Activated CD8-positive, alpha-beta T cell treated with anti-CD3 and anti-CD28 coated beads, Interleukin-2, amount 10 ng/mL, durations not matched to agents 7 days and 5 days (primary cell): ENCODE measurements at regions not wholly inside any gene's neighbourhood (a gene's known extent, or its start where the extent isn't known, plus 50 kb on each side); places are given as distances from the start of the nearest gene placed in this dataset.

ENCODE experiments used
- ATAC-seq: fragments of 150-1000 bp; cut with Tn5 transposase; one replicate; pipeline ENCODE4 v1.10.0; 2021; ENCODE audit warnings: moderate library complexity
- CTCF ChIA-PET: fragments of 350-600 bp; sonication (Branson Sonifier 250); formaldehyde crosslinking; loops from one replicate; lab custom pipeline; 2021; ENCODE audit warnings: antibody characterized with exemption; lab: Charles Lee
- POLR2A ChIA-PET: fragments of 350-600 bp; sonication (Branson Sonifier 250); formaldehyde crosslinking; loops from one replicate; lab custom pipeline; 2021; ENCODE audit warnings: antibody characterized with exemption; lab: Charles Lee
- DNase-seq: peaks from one replicate; pipeline ENCODE4 v3.0.0-alpha.2; 2020
- H3K27ac Mint-ChIP-seq: one replicate; pipeline ENCODE4 v1.8.0; 2021; ENCODE audit warnings: mild to moderate bottlenecking, mixed read lengths
- H3K27me3 Mint-ChIP-seq: one replicate; pipeline ENCODE4 v1.8.0; 2021; ENCODE audit warnings: low read depth, mixed read lengths
- H3K36me3 Mint-ChIP-seq: one replicate; pipeline ENCODE4 v1.8.0; 2021; ENCODE audit warnings: low read depth, mixed read lengths
- H3K4me1 Mint-ChIP-seq: one replicate; pipeline ENCODE4 v1.8.0; 2021; ENCODE audit warnings: low read depth, mixed read lengths
- H3K4me3 Mint-ChIP-seq: one replicate; pipeline ENCODE4 v1.8.0; 2021; ENCODE audit warnings: mild to moderate bottlenecking, mixed read lengths
- H3K9me3 Mint-ChIP-seq: one replicate; pipeline ENCODE4 v1.8.0; 2022; ENCODE audit warnings: mixed read lengths; ENCODE audit not compliant: insufficient read depth

- Mint-ChIP-seq H3K4me1 (no peaks in the 10 kb centered on the region), H3K9me3 (no peaks in the 10 kb centered on the region), H3K36me3 (no peaks in the 10 kb centered on the region), H3K4me3 (no peak overlapping the region), H3K27ac (no peak overlapping the region), H3K27me3 (no peaks in the 10 kb centered on the region)
- CTCF ChIA-PET, result no interaction called here
- DNase-seq, result no peak
- POLR2A ChIA-PET, result no interaction called here
- no peak for ATAC-seq
These were observed 125.3 kb downstream of the BUD13 start for GRCh38 chr11:116647305-116648080.

GRCh38 chr11:116646191-116646590 is 126.6 kb downstream of the BUD13 start:
- Mint-ChIP-seq H3K4me1 (no peaks in the 10 kb centered on the region), H3K9me3 (no peaks in the 10 kb centered on the region), H3K27ac (no peak overlapping the region), H3K27me3 (no peaks in the 10 kb centered on the region), H3K4me3 (no peak overlapping the region), H3K36me3 (no peaks in the 10 kb centered on the region)
- ATAC-seq, result no peak
- ChIA-PET CTCF (no interaction called here), POLR2A (no interaction called here)
- DNase-seq, result no peak

GRCh38 chr11:116644941-116645305 is 127.9 kb downstream of the BUD13 start:
- CTCF ChIA-PET, result no interaction called here

GRCh38 chr11:116644201-116644940 is 128.4 kb downstream of the BUD13 start:
- no peak overlapping the region for H3K4me3 Mint-ChIP-seq
- CTCF ChIA-PET, result no interaction called here
- POLR2A ChIA-PET, result no interaction called here
- H3K36me3 Mint-ChIP-seq, result no peaks in the 10 kb centered on the region
- no peak overlapping the region for H3K27ac Mint-ChIP-seq
- ATAC-seq, result no peak
- H3K4me1 Mint-ChIP-seq, result no peaks in the 10 kb centered on the region
- H3K27me3 Mint-ChIP-seq, result no peaks in the 10 kb centered on the region
- DNase-seq, result peak; percentile 17
- H3K9me3 Mint-ChIP-seq, result no peaks in the 10 kb centered on the region

More at GRCh38 chr11:116644941-116645305, 127.9 kb downstream of the BUD13 start:
- H3K9me3 Mint-ChIP-seq, result no peaks in the 10 kb centered on the region
- no peaks in the 10 kb centered on the region for H3K27me3 Mint-ChIP-seq
- DNase-seq (peak; percentile 13), ATAC-seq (no peak)
- H3K4me3 Mint-ChIP-seq, result no peak overlapping the region
- no peaks in the 10 kb centered on the region for H3K4me1 Mint-ChIP-seq
- H3K27ac Mint-ChIP-seq, result no peak overlapping the region
- POLR2A ChIA-PET, result no interaction called here
- H3K36me3 Mint-ChIP-seq, result no peaks in the 10 kb centered on the region

- no peak for ATAC-seq
These were observed 129.3 kb downstream of the BUD13 start for GRCh38 chr11:116643521-116643920.

GRCh38 chr11:116642902-116643301 is 129.9 kb downstream of the BUD13 start:
- no peaks in the 10 kb centered on the region for H3K9me3 Mint-ChIP-seq
- no peaks in the 10 kb centered on the region for H3K27me3 Mint-ChIP-seq
- no peak for ATAC-seq
- H3K4me1 Mint-ChIP-seq, result no peaks in the 10 kb centered on the region
- H3K4me3 Mint-ChIP-seq, result no peak overlapping the region
- ChIA-PET POLR2A (no interaction called here), CTCF (no interaction called here)
- H3K36me3 Mint-ChIP-seq, result no peaks in the 10 kb centered on the region
- H3K27ac Mint-ChIP-seq, result no peak overlapping the region
- DNase-seq, result peak; percentile 11

More at GRCh38 chr11:116643521-116643920, 129.3 kb downstream of the BUD13 start:
- POLR2A ChIA-PET, result no interaction called here
- no peak overlapping the region for H3K27ac Mint-ChIP-seq
- H3K4me3 Mint-ChIP-seq, result no peak overlapping the region
- CTCF ChIA-PET, result no interaction called here
- DNase-seq, result peak; percentile 4
- H3K36me3 Mint-ChIP-seq, result no peaks in the 10 kb centered on the region
- no peaks in the 10 kb centered on the region for H3K4me1 Mint-ChIP-seq
- no peaks in the 10 kb centered on the region for H3K27me3 Mint-ChIP-seq
- no peaks in the 10 kb centered on the region for H3K9me3 Mint-ChIP-seq

- DNase-seq, result no peak
- H3K9me3 Mint-ChIP-seq, result no peaks in the 10 kb centered on the region
- no peaks in the 10 kb centered on the region for H3K4me1 Mint-ChIP-seq
- POLR2A ChIA-PET, result no interaction called here
- H3K27ac Mint-ChIP-seq, result no peak overlapping the region
- H3K4me3 Mint-ChIP-seq, result no peak overlapping the region
- no peaks in the 10 kb centered on the region for H3K36me3 Mint-ChIP-seq
- no peak for ATAC-seq
- no peaks in the 10 kb centered on the region for H3K27me3 Mint-ChIP-seq
- CTCF ChIA-PET, result interaction anchor here (1.8 kb wide), 1 partner anchor 16 kb away, joined by 4 read pairs; no protein-coding TSS in a partner anchor
These were observed 130.3 kb downstream of the BUD13 start for GRCh38 chr11:116642481-116642880.

GRCh38 chr11:116641561-116642045 is 131.2 kb downstream of the BUD13 start:
- H3K27me3 Mint-ChIP-seq, result no peaks in the 10 kb centered on the region
- no peak overlapping the region for H3K4me3 Mint-ChIP-seq
- H3K4me1 Mint-ChIP-seq, result no peaks in the 10 kb centered on the region
- DNase-seq (peak; percentile 46), ATAC-seq (peak; percentile 68)
- ChIA-PET CTCF (interaction anchor here (1.2 to 1.8 kb wide), 2 partner anchors 15 to 128 kb away, joined by 4 read pairs; no protein-coding TSS in a partner anchor), POLR2A (no interaction called here)
- no peak overlapping the region for H3K27ac Mint-ChIP-seq
- H3K9me3 Mint-ChIP-seq, result no peaks in the 10 kb centered on the region
- H3K36me3 Mint-ChIP-seq, result no peaks in the 10 kb centered on the region

GRCh38 chr11:116640641-116641402 is 132.0 kb downstream of the BUD13 start:
- Mint-ChIP-seq H3K4me1 (no peaks in the 10 kb centered on the region), H3K27ac (no peak overlapping the region), H3K36me3 (no peaks in the 10 kb centered on the region), H3K4me3 (no peak overlapping the region), H3K27me3 (no peaks in the 10 kb centered on the region), H3K9me3 (no peaks in the 10 kb centered on the region)
- no peak for ATAC-seq
- peak; percentile 5 for DNase-seq
- POLR2A ChIA-PET, result no interaction called here
- CTCF ChIA-PET, result interaction anchor here (1.2 to 1.8 kb wide), 2 partner anchors 14 to 127 kb away, joined by 4 read pairs; no protein-coding TSS in a partner anchor

GRCh38 chr11:116638463-116638862 is 134.3 kb downstream of the BUD13 start:
- DNase-seq, result no peak
- no peak for ATAC-seq
- Mint-ChIP-seq H3K4me1 (no peaks in the 10 kb centered on the region), H3K36me3 (no peaks in the 10 kb centered on the region), H3K27ac (no peak overlapping the region), H3K27me3 (no peaks in the 10 kb centered on the region), H3K9me3 (no peaks in the 10 kb centered on the region), H3K4me3 (no peak overlapping the region)
- POLR2A ChIA-PET, result no interaction called here
- CTCF ChIA-PET, result no interaction called here

- no peaks in the 10 kb centered on the region for H3K36me3 Mint-ChIP-seq
- H3K27ac Mint-ChIP-seq, result no peak overlapping the region
- no peak overlapping the region for H3K4me3 Mint-ChIP-seq
- no peaks in the 10 kb centered on the region for H3K4me1 Mint-ChIP-seq
- ATAC-seq (no peak), DNase-seq (no peak)
- no peaks in the 10 kb centered on the region for H3K27me3 Mint-ChIP-seq
- ChIA-PET CTCF (no interaction called here), POLR2A (no interaction called here)
- H3K9me3 Mint-ChIP-seq, result no peaks in the 10 kb centered on the region
These were observed 135.0 kb downstream of the BUD13 start for GRCh38 chr11:116637766-116638165.
